Heart left ventricle (tissue), 16 donors: ENCODE measurements at regions not wholly inside any gene's neighbourhood (a gene's known extent, or its start where the extent isn't known, plus 50 kb on each side); places are given as distances from the start of the nearest gene placed in this dataset.

Source experiments
- ATAC-seq, 4 donors: fragments of 200-7000 bp; cut with Tn5 transposase; one replicate each; pipeline ENCODE4 v1.9.1; 2020 to 2022; ENCODE audit warnings: moderate library complexity in 4 of 4, mild to moderate bottlenecking in 3 of 4, moderate number of reproducible peaks in 1 of 4
- DNase-seq, 5 donors: peaks; one replicate each; pipeline ENCODE4 v3.0.0-alpha.2; 2020
- H3K27ac ChIP-seq, 12 donors: fragments of 200-600 bp; sonication (generic) in 4 of 12; one replicate each; pipeline versions ENCODE4 v1.5.0 to v1.8.0; 2016 to 2022; ENCODE audit warnings: mild to moderate bottlenecking in 2 of 12
- H3K27me3 ChIP-seq, 9 donors: fragments of 200-600 bp; sonication (generic) in 2 of 9; one replicate each; pipeline versions ENCODE4 v1.5.1 to v1.8.0; 2016 to 2022; ENCODE audit warnings: mild to moderate bottlenecking in 3 of 9
- H3K36me3 ChIP-seq, 9 donors: fragments of 200-600 bp; sonication (generic) in 2 of 9; one replicate each; pipeline versions ENCODE4 v1.5.0 to v1.8.0; 2018 to 2022; ENCODE audit warnings: mild to moderate bottlenecking in 2 of 9
- H3K4me1 ChIP-seq, 12 donors: fragments of 200-600 bp; sonication (generic) in 4 of 12; one replicate each; pipeline versions ENCODE4 v1.5.0 to v1.8.0; 2016 to 2022; ENCODE audit warnings: mild to moderate bottlenecking in 3 of 12
- H3K4me3 ChIP-seq, 12 donors: fragments of 200-600 bp; sonication (generic) in 4 of 12; one replicate each; pipeline versions ENCODE4 v1.5.0 to v1.8.0; 2017 to 2022; ENCODE audit warnings: mild to moderate bottlenecking in 9 of 12, moderate library complexity in 4 of 12
- H3K9me3 ChIP-seq, 12 donors: fragments of 200-600 bp; sonication (generic) in 4 of 12; one replicate each; pipeline versions ENCODE4 v1.5.0 to v1.8.0; 2016 to 2022; ENCODE audit warnings: mild to moderate bottlenecking in 1 of 12
- POLR2A ChIP-seq, 2 donors: fragments of 450-650 bp; IDR thresholded peaks; one replicate each; pipeline ENCODE4 v1.6.1; 2017; ENCODE audit warnings: antibody characterized with exemption in 2 of 2, mild to moderate bottlenecking in 2 of 2, moderate library complexity in 2 of 2
- WGBS, 4 donors: extraction: QIAGEN DNeasy Blood & Tissue Kit in 2 of 4; methylation state at CpG; one replicate each; pipeline versions ENCODE4 v1.1.5 to v1.1.7; 2013 to 2018; 5-methylcytosine and 5-hydroxymethylcytosine counted together
- intact Hi-C, 10 donors: fragments of 100-400 bp; cut with DNase I; formaldehyde crosslinking; loops; one replicate each; pipeline versions ENCODE4 v1.11.1 to v1.14.2; 2022
- TF ChIP-seq, protein P1 (sequence below), 12 donors: fragments of 200-600 bp; sonication (generic) in 4 of 12; IDR thresholded peaks; one replicate each; pipeline versions ENCODE4 v1.5.0 to v1.8.0; 2018 to 2022; ENCODE audit warnings: antibody characterized with exemption in 12 of 12, mild to moderate bottlenecking in 5 of 12
- donor health status: ischemic (EF 13 %, LVEDD 7.1; RV severe dilation, severe dysfunction).
- donor health status: healthy with polysubstance abuse.
- donor health status: DM: no; HTN: yes; CAD: no.
- donor health status: DM: no; HTN: no; CAD: no.
- donor health status: ischemic (EF 25% LVEDD 6.9; RV normal size, moderate dysfunction).
- donor health status: ischemic (EF 25% LVEDD 5.7; RV mildly dilated, moderate dysfunction).
- donor health status: healthy.
- donor health status: DM: yes; HTN: yes; CAD: no.
- donor health status: ischemic (EF 35%, LVEDD 5.7; RV mildly dilated, moderate dysfunction).
- donor health status: nonischemic (EF 11% LVEDD 7.7; RV severe dilation, severe dysfunction).
- donor health status: DM: yes; HTN: yes; CAD: no.
- donor health status: PGD.
- donor health status: ischemic (EF 29% LVEDD 5.4; RV normal size, mild dysfunction).
- donor health status: nonischemic (EF 23%, LVEDD 6.1; RV moderate dilation, normal function).

DNA sequence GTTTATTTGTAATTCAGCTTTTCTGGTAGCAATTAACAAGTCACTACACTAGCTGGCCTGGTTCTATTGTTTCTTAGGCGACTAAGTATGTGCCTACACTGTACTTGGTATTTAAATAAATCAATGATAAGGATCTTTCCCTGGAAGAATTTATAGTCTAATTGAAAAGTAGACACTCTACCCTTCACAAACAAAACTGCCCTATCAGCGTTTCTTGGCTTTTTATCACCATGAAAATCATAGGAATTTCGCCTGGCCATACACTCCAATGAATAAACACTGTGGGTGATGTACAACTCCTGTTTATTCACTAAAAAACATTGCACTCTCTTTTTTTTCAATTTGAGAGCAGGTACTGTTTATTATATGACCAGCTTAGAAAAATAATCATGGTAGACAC, 702.9 kb upstream of the ADGRL2 start:
- Histone ChIP-seq H3K4me3 (no peak overlapping the region), H3K27ac (no peak overlapping the region), H3K27me3 (no peaks in the 10 kb centered on the region), H3K36me3 (no peaks in the 10 kb centered on the region), H3K9me3 (peaks cover 0 to 5% (median 0%) of the 10 kb centered on the region in 12 donors), H3K4me1 (no peaks in the 10 kb centered on the region)
- ATAC-seq (no peak), DNase-seq (no peak)
- WGBS, 4 donors: 80 to 86% (median 84%) methylated on average over 3 of the region's 3 CpGs
- intact Hi-C loops: no loop called here
- no peak for TF ChIP-seq POLR2A (IDR thresholded peaks at IDR 0.05)
- TF ChIP-seq, protein P1, sequence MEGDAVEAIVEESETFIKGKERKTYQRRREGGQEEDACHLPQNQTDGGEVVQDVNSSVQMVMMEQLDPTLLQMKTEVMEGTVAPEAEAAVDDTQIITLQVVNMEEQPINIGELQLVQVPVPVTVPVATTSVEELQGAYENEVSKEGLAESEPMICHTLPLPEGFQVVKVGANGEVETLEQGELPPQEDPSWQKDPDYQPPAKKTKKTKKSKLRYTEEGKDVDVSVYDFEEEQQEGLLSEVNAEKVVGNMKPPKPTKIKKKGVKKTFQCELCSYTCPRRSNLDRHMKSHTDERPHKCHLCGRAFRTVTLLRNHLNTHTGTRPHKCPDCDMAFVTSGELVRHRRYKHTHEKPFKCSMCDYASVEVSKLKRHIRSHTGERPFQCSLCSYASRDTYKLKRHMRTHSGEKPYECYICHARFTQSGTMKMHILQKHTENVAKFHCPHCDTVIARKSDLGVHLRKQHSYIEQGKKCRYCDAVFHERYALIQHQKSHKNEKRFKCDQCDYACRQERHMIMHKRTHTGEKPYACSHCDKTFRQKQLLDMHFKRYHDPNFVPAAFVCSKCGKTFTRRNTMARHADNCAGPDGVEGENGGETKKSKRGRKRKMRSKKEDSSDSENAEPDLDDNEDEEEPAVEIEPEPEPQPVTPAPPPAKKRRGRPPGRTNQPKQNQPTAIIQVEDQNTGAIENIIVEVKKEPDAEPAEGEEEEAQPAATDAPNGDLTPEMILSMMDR (IDR thresholded peaks at IDR 0.05): no peak

DNA sequence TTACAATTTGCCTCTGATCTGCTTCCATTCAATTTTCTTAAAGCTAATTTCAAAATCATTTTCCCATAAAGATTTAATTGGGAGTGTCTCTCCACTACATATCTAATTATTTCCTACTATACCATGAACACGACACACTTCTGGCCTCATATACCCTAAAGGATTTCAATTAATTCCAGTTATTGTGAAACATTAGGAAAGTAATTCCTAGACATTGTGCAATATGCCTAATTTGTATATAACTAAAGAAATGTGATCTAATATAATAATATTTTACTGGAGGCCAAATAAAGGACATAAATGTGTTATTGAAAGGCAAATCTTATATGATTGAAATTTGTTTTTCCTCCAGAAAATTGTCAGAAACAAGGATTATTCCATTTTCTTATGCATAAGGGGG, 727.2 kb upstream of the ADGRL2 start:
- Histone ChIP-seq H3K9me3 (no peaks in the 10 kb centered on the region), H3K27ac (no peak overlapping the region), H3K4me3 (no peak overlapping the region), H3K4me1 (no peaks in the 10 kb centered on the region), H3K36me3 (no peaks in the 10 kb centered on the region), H3K27me3 (no peaks in the 10 kb centered on the region)
- DNase-seq: no peak
- ATAC-seq: no peak
- TF ChIP-seq, protein P1 (IDR thresholded peaks at IDR 0.05): no peak
- no peak for TF ChIP-seq POLR2A (IDR thresholded peaks at IDR 0.05)
- WGBS, 4 donors: 86 to 94% (median 89%) methylated on average over 1 of the region's 1 CpG
- intact Hi-C loops: no loop called here

DNA sequence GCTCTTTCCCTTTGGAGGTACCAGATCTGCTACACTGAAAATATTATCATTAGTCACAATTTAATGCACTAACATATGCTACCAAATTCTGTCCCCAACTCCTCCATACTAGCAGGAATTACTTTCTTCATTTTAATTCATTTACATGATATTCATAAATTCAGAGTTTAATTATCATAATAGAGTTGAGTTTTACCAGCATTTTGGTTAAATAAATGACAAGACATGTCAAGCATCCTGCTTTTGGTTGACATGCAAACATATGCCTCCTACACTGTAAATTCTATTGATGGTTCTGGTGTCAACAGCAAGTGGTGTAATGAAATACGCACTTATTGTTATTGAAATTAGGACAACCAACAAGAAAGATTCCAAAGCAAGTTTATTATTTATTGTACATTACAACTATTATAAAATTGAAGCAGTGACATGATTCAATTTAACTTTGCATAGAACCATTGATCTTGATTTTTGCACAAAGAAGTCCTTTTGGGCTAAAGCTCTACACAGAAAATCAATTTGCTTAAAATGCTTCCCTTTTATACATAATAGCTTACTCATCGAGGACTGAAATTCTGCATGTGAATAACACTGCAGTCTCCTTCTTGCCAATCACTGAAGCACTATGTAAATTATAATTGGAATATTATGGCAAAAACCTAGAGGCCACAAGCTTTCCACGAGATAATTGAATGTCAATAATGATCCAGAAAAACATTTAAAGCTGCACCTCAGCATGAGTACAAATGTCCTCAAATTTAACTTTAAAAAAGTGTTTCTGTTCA, 728.6 kb upstream of the ADGRL2 start:
- Histone ChIP-seq H3K27ac (no peak overlapping the region), H3K27me3 (no peaks in the 10 kb centered on the region), H3K36me3 (no peaks in the 10 kb centered on the region), H3K4me1 (no peaks in the 10 kb centered on the region), H3K9me3 (no peaks in the 10 kb centered on the region), H3K4me3 (no peak overlapping the region)
- intact Hi-C loops: no loop called here
- WGBS, 4 donors: 78 to 87% (median 82%) methylated on average over 3 of the region's 3 CpGs
- no peak for TF ChIP-seq POLR2A (IDR thresholded peaks at IDR 0.05)
- TF ChIP-seq, protein P1 (IDR thresholded peaks at IDR 0.05): no peak
- no peak for ATAC-seq
- no peak for DNase-seq

DNA sequence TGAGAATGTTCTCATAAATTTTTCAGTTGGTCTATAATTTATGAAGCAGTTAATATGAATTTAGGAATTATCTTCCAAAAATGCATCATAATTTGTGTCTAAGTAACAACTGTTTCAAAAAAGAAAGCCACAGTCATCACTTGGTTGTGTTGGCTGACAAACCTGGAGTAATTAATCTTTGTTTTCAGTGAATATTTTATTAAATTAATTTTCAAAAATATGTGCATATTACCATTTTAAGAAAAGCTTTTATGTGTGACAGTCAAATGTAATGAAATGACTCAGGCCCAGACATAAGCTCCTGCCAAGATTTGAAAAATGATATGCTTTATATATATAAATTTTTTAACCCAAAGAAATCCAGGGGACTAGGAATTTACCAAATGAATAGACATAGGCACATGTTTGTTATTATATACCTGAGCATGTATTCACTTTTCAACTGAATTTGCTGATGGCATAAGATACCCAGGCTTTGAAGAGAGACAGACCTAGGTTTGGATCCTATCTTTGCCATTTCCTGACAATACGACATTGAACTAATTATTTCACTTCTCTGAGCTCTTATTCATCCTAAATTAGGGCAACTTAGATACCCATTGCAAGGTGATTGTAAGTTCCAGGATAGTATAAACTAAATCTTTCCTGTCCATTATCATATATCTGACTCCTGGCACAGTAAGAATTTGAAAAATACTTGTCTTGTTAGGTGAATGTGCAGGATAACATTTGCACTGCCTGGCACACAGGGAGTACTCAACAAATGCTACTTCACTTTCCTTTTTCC, 729.5 kb upstream of the ADGRL2 start:
- ATAC-seq: no peak
- WGBS, 4 donors: 50 to 62% (median 54%) methylated on average over 1 of the region's 1 CpG

More for the DNA sequence above, 729.5 kb upstream of the ADGRL2 start:
- no peak overlapping the region for H3K4me3 ChIP-seq
- no peak overlapping the region for H3K27ac ChIP-seq
- no peaks in the 10 kb centered on the region for H3K27me3 ChIP-seq
- no peaks in the 10 kb centered on the region for H3K36me3 ChIP-seq
- TF ChIP-seq, protein P1 (IDR thresholded peaks at IDR 0.05): no peak
- no peak for TF ChIP-seq POLR2A (IDR thresholded peaks at IDR 0.05)
- no peaks in the 10 kb centered on the region for H3K4me1 ChIP-seq
- intact Hi-C loops: no loop called here
- no peaks in the 10 kb centered on the region for H3K9me3 ChIP-seq
- DNase-seq: no peak
